A549 (cell line): ENCODE measurements at regions not wholly inside any gene's neighbourhood (a gene's known extent, or its start where the extent isn't known, plus 50 kb on each side); places are given as distances from the start of the nearest gene placed in this dataset.

ENCODE experiments used
- ATAC-seq, 2 experiments: fragments of 200-7000 bp in 1 of 2; fragments of >200 bp in 1 of 2; cut with Nextera tagmentation in 1 of 2; cut with Tn5 transposase in 1 of 2; 3 replicates each; pipeline versions ENCODE4 v1.8.0 to v1.9.1; 2018 to 2020; ENCODE audit warnings: mild to moderate bottlenecking in 1 of 2, moderate library complexity in 1 of 2
- CTCF ChIA-PET: fragments of 300-600 bp; sonication (Branson Sonifier 250); formaldehyde crosslinking; extraction: SDS; loops from one replicate; lab custom pipeline; 2021; ENCODE audit warnings: antibody characterized with exemption, inconsistent platforms; lab: Yijun Ruan, JAX
- POLR2A ChIA-PET: fragments of 350-600 bp; formaldehyde crosslinking; extraction: SDS; loops from one replicate; lab custom pipeline; 2021; ENCODE audit warnings: antibody characterized with exemption, inconsistent platforms; lab: Yijun Ruan, JAX
- DNase-seq, 2 experiments: peaks; one replicate each; pipeline versions ENCODE4 v3.0.0 to v3.0.0-alpha.2; 2011 to 2016; ENCODE audit warnings: low read depth in 1 of 2, low spot score in 1 of 2
- FAIRE-seq: peaks from 2 replicates; lab custom pipeline; 2011; peaks lifted over from hg19 to GRCh38; lab: Jason Lieb, UNC
- H3K27ac ChIP-seq, 2 experiments: fragments of >200 bp; sonication (Bioruptor Twin); formaldehyde crosslinking; 3 replicates each; pipeline ENCODE4 v1.5.1; 2016 to 2017
- H3K4me1 ChIP-seq: fragments of >200 bp; sonication (Bioruptor Twin); formaldehyde crosslinking; 3 replicates; pipeline ENCODE4 v1.6.1; 2016
- H3K4me2 ChIP-seq: fragments of >200 bp; sonication (Bioruptor Twin); formaldehyde crosslinking; 3 replicates; pipeline ENCODE4 v1.6.1; 2016
- H3K4me3 ChIP-seq: fragments of >200 bp; sonication (Bioruptor Twin); formaldehyde crosslinking; 3 replicates; pipeline ENCODE4 v1.5.1; 2016
- H3K9me3 ChIP-seq: fragments of >200 bp; sonication (Bioruptor Twin); formaldehyde crosslinking; 3 replicates; pipeline ENCODE4 v1.6.1; 2016
- BHLHE40 ChIP-seq: IDR thresholded peaks from 2 replicates; pipeline ENCODE4 v1.6.1; 2012; ENCODE audit warnings: low read depth, low read length, inconsistent platforms
- CEBPB ChIP-seq, 2 experiments: fragments of >200 bp in 1 of 2; sonication (Bioruptor Twin) in 1 of 2; formaldehyde crosslinking in 1 of 2; IDR thresholded peaks; 2 replicates each; pipeline ENCODE4 v1.6.1; 2012 to 2016
- CHD2 ChIP-seq: fragments of 150-350 bp; IDR thresholded peaks from 2 replicates; pipeline ENCODE4 v1.6.1; 2014; ENCODE audit warnings: low read length; ENCODE audit not compliant: partially characterized antibody
- CHD4 ChIP-seq: fragments of 200-600 bp; sonication (generic); IDR thresholded peaks from 2 replicates; pipeline ENCODE4 v1.6.1; 2016; ENCODE audit warnings: antibody characterized with exemption, mild to moderate bottlenecking, borderline replicate concordance
- FOXS1 ChIP-seq: fragments of 250-450 bp; sonication (Bioruptor Pico); IDR thresholded peaks from 2 replicates; pipeline ENCODE4 v1.5.0; 2020; ENCODE audit warnings: mild to moderate bottlenecking, moderate library complexity
- GATA3 ChIP-seq: IDR thresholded peaks from 2 replicates; pipeline ENCODE4 v1.6.1; 2012; ENCODE audit warnings: borderline replicate concordance
- HEYL ChIP-seq: fragments of 250-450 bp; sonication (Bioruptor Pico); IDR thresholded peaks from 2 replicates; pipeline ENCODE4 v1.8.0; 2021; ENCODE audit warnings: mild to moderate bottlenecking, moderate library complexity
- HOXA7 ChIP-seq: fragments of 250-450 bp; sonication (Bioruptor Pico); IDR thresholded peaks from 2 replicates; pipeline ENCODE4 v1.5.0; 2020; ENCODE audit warnings: mild to moderate bottlenecking, moderate library complexity
- HOXB13 ChIP-seq: fragments of 250-450 bp; sonication (Bioruptor Pico); IDR thresholded peaks from 2 replicates; pipeline ENCODE4 v1.5.0; 2020; ENCODE audit warnings: low read depth, mild to moderate bottlenecking, moderate library complexity
- HOXB5 ChIP-seq: fragments of 250-450 bp; sonication (Bioruptor Pico); IDR thresholded peaks from 2 replicates; pipeline ENCODE4 v1.5.0; 2020; ENCODE audit warnings: mild to moderate bottlenecking, moderate library complexity
- JUNB ChIP-seq: fragments of >200 bp; sonication (Bioruptor Twin); formaldehyde crosslinking; IDR thresholded peaks from 2 replicates; pipeline ENCODE4 v1.6.1; 2016
- NPAS2 ChIP-seq: fragments of 250-450 bp; sonication (Bioruptor Pico); IDR thresholded peaks from 2 replicates; pipeline ENCODE4 v1.8.0; 2022; ENCODE audit warnings: mild to moderate bottlenecking, moderate library complexity, borderline replicate concordance
- PHF8 ChIP-seq: fragments of 200-600 bp; sonication (generic); IDR thresholded peaks from 2 replicates; pipeline ENCODE4 v1.6.1; 2016; ENCODE audit warnings: low read depth, mild to moderate bottlenecking, antibody characterized with exemption, moderate library complexity, borderline replicate concordance
- RAD21 ChIP-seq, 2 experiments: fragments of >200 bp in 1 of 2; sonication (Bioruptor Twin) in 1 of 2; formaldehyde crosslinking in 1 of 2; IDR thresholded peaks in 1 of 2; conservative IDR thresholded peaks in 1 of 2; 2 replicates in 1 of 2; 3 replicates in 1 of 2; pipeline ENCODE4 v1.6.1; 2012 to 2018; ENCODE audit warnings: inconsistent platforms in 1 of 2
- RARB ChIP-seq: fragments of 250-450 bp; sonication (Bioruptor Pico); IDR thresholded peaks from 2 replicates; pipeline ENCODE4 v1.8.0; 2021; ENCODE audit warnings: mild to moderate bottlenecking, moderate library complexity
- RCOR1 ChIP-seq: fragments of 150-350 bp; IDR thresholded peaks from 2 replicates; pipeline ENCODE4 v1.6.1; 2014; ENCODE audit warnings: antibody characterized with exemption, low read length, low read depth
- RFX5 ChIP-seq: fragments of 450-650 bp; IDR thresholded peaks from 2 replicates; pipeline ENCODE4 v1.7.1; 2014; ENCODE audit warnings: antibody characterized with exemption, mild to moderate bottlenecking, moderate library complexity
- RNF2 ChIP-seq: fragments of 200-600 bp; sonication (generic); IDR thresholded peaks from 2 replicates; pipeline ENCODE4 v1.6.1; 2016; ENCODE audit warnings: low read depth, mild to moderate bottlenecking, antibody characterized with exemption, moderate library complexity, borderline replicate concordance
- SREBF2 ChIP-seq: fragments of 450-650 bp; IDR thresholded peaks from 2 replicates; pipeline ENCODE4 v1.6.1; 2014; ENCODE audit warnings: mild to moderate bottlenecking, moderate library complexity
- TFCP2L1 ChIP-seq: fragments of 250-450 bp; sonication (Bioruptor Pico); IDR thresholded peaks from 2 replicates; pipeline ENCODE4 v1.5.0; 2021; ENCODE audit warnings: mild to moderate bottlenecking
- TP53 ChIP-seq: fragments of 250-450 bp; sonication (Bioruptor Pico); IDR thresholded peaks from 2 replicates; pipeline ENCODE4 v1.5.0; 2021; ENCODE audit warnings: mild to moderate bottlenecking, moderate library complexity
- ZC3H11A ChIP-seq: fragments of 450-650 bp; IDR thresholded peaks from 2 replicates; pipeline ENCODE4 v1.6.1; 2014; ENCODE audit warnings: antibody characterized with exemption, mild to moderate bottlenecking
- WGBS: methylation state at CpG from one replicate; pipeline ENCODE4 v1.1.6; 2017; ENCODE audit errors: missing lambda C conversion rate; 5-methylcytosine and 5-hydroxymethylcytosine counted together
- TF ChIP-seq, protein P1 (sequence below): fragments of >200 bp; sonication (Bioruptor Twin); formaldehyde crosslinking; IDR thresholded peaks from 2 replicates; pipeline ENCODE4 v1.6.1; 2016
- TF ChIP-seq, protein P2 (sequence below): IDR thresholded peaks from 2 replicates; pipeline ENCODE4 v1.6.1; 2012
- TF ChIP-seq, protein P3 (sequence below): fragments of 250-450 bp; sonication (Bioruptor Pico); IDR thresholded peaks from 2 replicates; pipeline ENCODE4 v1.5.0; 2020; ENCODE audit warnings: low read depth, mild to moderate bottlenecking, moderate library complexity
- TF ChIP-seq, protein P4 (sequence below): fragments of 250-450 bp; sonication (Bioruptor Pico); IDR thresholded peaks from 2 replicates; pipeline ENCODE4 v1.5.0; 2021; ENCODE audit warnings: mild to moderate bottlenecking, moderate library complexity, borderline replicate concordance
- TF ChIP-seq, protein P5 (sequence below): fragments of >200 bp; sonication (Bioruptor Twin); formaldehyde crosslinking; IDR thresholded peaks from 3 replicates; pipeline ENCODE4 v1.5.1; 2016
- TF ChIP-seq, protein P6 (sequence below): IDR thresholded peaks from 2 replicates; pipeline ENCODE4 v1.6.1; 2012

DNA sequence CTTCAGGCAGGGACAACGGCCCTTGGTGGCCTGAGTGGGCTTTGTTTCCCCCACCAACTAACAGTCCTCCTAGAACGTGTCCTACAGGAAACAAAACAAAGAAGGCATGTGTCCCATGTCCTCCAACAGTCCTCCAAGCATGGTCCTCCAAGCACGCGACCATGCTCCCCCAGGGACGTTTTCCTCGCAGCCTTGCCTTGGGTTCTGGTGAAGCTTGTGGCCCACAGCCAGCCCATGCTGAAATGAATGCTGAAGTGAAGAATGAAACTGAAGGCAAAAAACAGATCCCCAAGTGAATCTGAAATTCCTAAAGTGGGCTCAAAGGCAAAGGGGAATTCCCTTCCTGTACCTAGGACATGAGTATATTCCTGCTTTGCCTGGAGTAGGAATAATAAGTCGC is 176.6 kb downstream of the JCAD start:
- FAIRE-seq (no peak), ATAC-seq (no peak), DNase-seq (no peak)
- ChIA-PET CTCF (interaction anchor here (2.2 kb wide), 1 partner anchor 120 kb away, joined by 5 read pairs; no protein-coding TSS in a partner anchor), POLR2A (no interaction called here)
- TF ChIP-seq RNF2 = no peak
- TF ChIP-seq, protein P1, sequence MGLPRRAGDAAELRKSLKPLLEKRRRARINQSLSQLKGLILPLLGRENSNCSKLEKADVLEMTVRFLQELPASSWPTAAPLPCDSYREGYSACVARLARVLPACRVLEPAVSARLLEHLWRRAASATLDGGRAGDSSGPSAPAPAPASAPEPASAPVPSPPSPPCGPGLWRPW = no peak
- TF ChIP-seq HOXB13 = no peak
- no peak for TF ChIP-seq PHF8
- no peak for TF ChIP-seq TP53 (CRISPR knock-in tag)
- TF ChIP-seq RARB = no peak
- no peak for TF ChIP-seq CEBPB (IDR thresholded peaks at IDR 0.05)
- no peak for TF ChIP-seq HEYL (CRISPR knock-in tag)
- TF ChIP-seq, protein P2, sequence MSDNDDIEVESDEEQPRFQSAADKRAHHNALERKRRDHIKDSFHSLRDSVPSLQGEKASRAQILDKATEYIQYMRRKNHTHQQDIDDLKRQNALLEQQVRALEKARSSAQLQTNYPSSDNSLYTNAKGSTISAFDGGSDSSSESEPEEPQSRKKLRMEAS = no peak
- TF ChIP-seq, protein P3, sequence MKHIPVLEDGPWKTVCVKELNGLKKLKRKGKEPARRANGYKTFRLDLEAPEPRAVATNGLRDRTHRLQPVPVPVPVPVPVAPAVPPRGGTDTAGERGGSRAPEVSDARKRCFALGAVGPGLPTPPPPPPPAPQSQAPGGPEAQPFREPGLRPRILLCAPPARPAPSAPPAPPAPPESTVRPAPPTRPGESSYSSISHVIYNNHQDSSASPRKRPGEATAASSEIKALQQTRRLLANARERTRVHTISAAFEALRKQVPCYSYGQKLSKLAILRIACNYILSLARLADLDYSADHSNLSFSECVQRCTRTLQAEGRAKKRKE (CRISPR knock-in tag) = no peak
- TF ChIP-seq GATA3 = no peak
- no peak for TF ChIP-seq JUNB
- no peak for TF ChIP-seq FOXS1 (CRISPR knock-in tag)
- TF ChIP-seq RAD21 (conservative IDR thresholded peaks at IDR 0.05 in 1 of 2, IDR thresholded peaks at IDR 0.05 in 1 of 2) = no peak
- TF ChIP-seq HOXA7 = no peak
- no peak for TF ChIP-seq HOXB5 (CRISPR knock-in tag)
- Histone ChIP-seq H3K9me3 (no peaks in the 10 kb centered on the region), H3K4me2 (no peak overlapping the region), H3K4me3 (no peak overlapping the region), H3K4me1 (no peaks in the 10 kb centered on the region), H3K27ac (no peak overlapping the region)
- WGBS = 82% methylated on average over 7 of the region's 7 CpGs

DNA sequence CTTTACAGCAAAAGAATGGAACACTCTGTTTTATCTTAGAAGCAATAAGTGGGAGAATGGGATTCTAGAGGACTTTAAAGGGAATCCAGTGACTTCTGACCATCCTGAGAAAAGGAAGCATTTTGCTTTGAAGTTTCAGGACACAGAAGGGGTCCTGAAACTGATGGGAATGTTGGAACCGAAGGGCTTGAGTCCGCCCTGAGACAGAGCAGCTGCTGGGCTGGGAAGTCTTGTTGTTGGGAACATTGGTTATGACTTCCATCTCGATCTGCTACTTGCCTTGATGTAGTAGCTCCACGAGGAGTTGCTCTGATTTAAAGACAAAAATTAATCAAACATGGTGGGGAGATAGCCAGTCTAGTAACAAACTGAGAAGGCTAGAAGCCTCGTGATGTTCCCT is 177.6 kb downstream of the JCAD start:
- H3K4me3 ChIP-seq = no peak overlapping the region
- TF ChIP-seq CHD2 (no peak), SREBF2 (no peak), CHD4 (no peak), HOXA7 (no peak), BHLHE40 (no peak)
- TF ChIP-seq, protein P4, sequence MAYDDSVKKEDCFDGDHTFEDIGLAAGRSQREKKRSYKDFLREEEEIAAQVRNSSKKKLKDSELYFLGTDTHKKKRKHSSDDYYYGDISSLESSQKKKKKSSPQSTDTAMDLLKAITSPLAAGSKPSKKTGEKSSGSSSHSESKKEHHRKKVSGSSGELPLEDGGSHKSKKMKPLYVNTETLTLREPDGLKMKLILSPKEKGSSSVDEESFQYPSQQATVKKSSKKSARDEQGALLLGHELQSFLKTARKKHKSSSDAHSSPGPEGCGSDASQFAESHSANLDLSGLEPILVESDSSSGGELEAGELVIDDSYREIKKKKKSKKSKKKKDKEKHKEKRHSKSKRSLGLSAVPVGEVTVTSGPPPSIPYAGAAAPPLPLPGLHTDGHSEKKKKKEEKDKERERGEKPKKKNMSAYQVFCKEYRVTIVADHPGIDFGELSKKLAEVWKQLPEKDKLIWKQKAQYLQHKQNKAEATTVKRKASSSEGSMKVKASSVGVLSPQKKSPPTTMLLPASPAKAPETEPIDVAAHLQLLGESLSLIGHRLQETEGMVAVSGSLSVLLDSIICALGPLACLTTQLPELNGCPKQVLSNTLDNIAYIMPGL (CRISPR knock-in tag) = no peak
- TF ChIP-seq, all 56 proteins: peak for 0
- Histone ChIP-seq H3K4me1 (no peaks in the 10 kb centered on the region), H3K27ac (no peak overlapping the region), H3K4me2 (no peak overlapping the region), H3K9me3 (no peaks in the 10 kb centered on the region)
- WGBS = 47% methylated on average over 5 of the region's 5 CpGs
- POLR2A ChIA-PET = no interaction called here
- ATAC-seq = no peak
- CTCF ChIA-PET = interaction anchor here (0.6 to 2.2 kb wide), 2 partner anchors 121 to 146 kb away, joined by 3 to 5 read pairs; no protein-coding TSS in a partner anchor
- no peak for DNase-seq
- FAIRE-seq = no peak

DNA sequence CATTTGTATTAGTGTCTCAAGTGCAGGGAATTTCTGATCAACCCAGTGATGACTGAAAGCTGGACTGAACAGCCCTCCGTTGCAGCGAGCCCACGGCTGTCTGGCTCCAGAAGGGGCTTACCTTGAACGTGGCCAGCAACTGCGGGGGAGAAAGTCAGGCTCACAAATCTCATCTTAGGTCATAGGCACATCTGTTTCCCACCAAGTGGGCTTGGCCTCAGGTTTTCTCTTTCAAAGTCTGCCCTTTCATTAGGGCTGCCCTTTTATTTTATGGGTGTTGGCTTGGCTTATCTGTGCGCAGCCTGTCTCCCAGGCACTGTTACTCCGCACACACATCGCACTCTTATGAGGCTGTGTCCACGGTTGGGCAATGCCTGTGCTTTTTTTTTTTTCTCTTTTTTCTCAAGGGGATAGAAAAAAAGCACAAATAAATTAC is 178.0 kb downstream of the JCAD start:
- Histone ChIP-seq H3K9me3 (no peaks in the 10 kb centered on the region), H3K4me3 (no peak overlapping the region), H3K4me1 (no peaks in the 10 kb centered on the region), H3K27ac (no peak overlapping the region), H3K4me2 (no peak overlapping the region)
- DNase-seq (no peak), FAIRE-seq (no peak), ATAC-seq (no peak)
- POLR2A ChIA-PET = no interaction called here
- TF ChIP-seq CHD4 (no peak), RFX5 (no peak), HOXA7 (no peak), BHLHE40 (no peak), NPAS2 (CRISPR knock-in tag) (no peak), CEBPB (IDR thresholded peaks at IDR 0.05) (no peak), TFCP2L1 (no peak), ZC3H11A (no peak), RCOR1 (no peak)
- TF ChIP-seq, protein P5, sequence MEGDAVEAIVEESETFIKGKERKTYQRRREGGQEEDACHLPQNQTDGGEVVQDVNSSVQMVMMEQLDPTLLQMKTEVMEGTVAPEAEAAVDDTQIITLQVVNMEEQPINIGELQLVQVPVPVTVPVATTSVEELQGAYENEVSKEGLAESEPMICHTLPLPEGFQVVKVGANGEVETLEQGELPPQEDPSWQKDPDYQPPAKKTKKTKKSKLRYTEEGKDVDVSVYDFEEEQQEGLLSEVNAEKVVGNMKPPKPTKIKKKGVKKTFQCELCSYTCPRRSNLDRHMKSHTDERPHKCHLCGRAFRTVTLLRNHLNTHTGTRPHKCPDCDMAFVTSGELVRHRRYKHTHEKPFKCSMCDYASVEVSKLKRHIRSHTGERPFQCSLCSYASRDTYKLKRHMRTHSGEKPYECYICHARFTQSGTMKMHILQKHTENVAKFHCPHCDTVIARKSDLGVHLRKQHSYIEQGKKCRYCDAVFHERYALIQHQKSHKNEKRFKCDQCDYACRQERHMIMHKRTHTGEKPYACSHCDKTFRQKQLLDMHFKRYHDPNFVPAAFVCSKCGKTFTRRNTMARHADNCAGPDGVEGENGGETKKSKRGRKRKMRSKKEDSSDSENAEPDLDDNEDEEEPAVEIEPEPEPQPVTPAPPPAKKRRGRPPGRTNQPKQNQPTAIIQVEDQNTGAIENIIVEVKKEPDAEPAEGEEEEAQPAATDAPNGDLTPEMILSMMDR = no peak
- TF ChIP-seq, protein P6, sequence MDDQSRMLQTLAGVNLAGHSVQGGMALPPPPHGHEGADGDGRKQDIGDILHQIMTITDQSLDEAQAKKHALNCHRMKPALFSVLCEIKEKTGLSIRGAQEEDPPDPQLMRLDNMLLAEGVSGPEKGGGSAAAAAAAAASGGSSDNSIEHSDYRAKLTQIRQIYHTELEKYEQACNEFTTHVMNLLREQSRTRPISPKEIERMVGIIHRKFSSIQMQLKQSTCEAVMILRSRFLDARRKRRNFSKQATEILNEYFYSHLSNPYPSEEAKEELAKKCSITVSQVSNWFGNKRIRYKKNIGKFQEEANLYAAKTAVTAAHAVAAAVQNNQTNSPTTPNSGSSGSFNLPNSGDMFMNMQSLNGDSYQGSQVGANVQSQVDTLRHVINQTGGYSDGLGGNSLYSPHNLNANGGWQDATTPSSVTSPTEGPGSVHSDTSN = no peak
- CTCF ChIA-PET = interaction anchor here (2.2 kb wide), 1 partner anchor 121 kb away, joined by 5 read pairs; no protein-coding TSS in a partner anchor
- 77% methylated on average over 9 of the region's 9 CpGs for WGBS
